Upper lobe of left lung (tissue), 4 donors: ENCODE measurements at regions not wholly inside any gene's neighbourhood (a gene's known extent, or its start where the extent isn't known, plus 50 kb on each side); places are given as distances from the start of the nearest gene placed in this dataset.
"Not testable (repeated sequence)": the region's sequence is repeated elsewhere in the genome, so short reads cannot be mapped to it uniquely, and the experiment has no call there.

Experiments
- POLR2A ChIP-seq, 4 donors: fragments of 450-650 bp; IDR thresholded peaks; one replicate each; pipeline ENCODE4 v1.5.1; 2016 to 2017; ENCODE audit warnings: antibody characterized with exemption in 4 of 4, mild to moderate bottlenecking in 2 of 4
- POLR2AphosphoS5 ChIP-seq, 2 donors: sonication (generic); formaldehyde crosslinking; IDR thresholded peaks; one replicate each; pipeline ENCODE4 v1.5.1; 2017; ENCODE audit warnings: antibody characterized with exemption in 2 of 2
- TF ChIP-seq, protein P1 (sequence below), 6 experiments: fragments of 450-650 bp in 4 of 6; fragments of 200-600 bp in 2 of 6; sonication (generic) in 2 of 6; IDR thresholded peaks; one replicate each; pipeline ENCODE4 v1.5.1; 2016 to 2019; ENCODE audit warnings: antibody characterized with exemption in 6 of 6

DNA sequence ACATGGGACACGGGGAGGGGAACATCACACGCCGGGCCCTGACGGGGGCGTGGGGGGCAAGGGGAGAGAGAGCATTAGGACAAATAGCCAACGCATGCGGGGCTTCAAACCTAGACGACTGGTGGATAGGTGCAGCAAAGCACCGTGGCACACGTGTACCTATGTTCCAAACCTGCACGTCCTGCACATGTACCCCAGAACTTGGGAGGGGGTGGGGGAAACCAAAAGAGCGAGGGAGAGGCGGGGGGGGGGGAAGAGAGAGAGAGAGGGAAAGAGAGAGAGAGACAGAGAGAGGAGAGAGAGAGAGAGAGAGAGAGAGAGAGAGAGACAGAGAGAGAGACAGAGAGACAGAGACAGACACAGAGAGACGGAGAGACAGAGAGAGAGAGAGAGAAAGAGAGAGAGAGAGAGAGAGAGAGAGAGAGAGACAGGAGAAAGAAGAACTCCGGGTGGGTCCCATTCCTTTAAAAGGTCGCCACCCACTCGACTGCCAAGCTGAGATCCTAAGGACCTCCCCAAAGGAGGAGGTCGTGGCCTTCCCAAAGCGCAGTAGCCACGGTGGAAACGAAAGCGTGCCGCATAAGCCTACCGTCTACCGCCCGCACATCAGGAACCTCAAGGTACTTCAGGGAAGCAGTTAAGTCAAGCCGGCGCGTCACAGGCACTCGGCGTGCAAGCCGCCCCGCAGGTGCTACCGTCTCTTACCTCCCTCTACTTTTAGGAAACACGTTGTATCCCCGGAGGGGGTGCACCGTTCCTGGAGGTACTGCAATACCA, 65.7 kb upstream of the RNU2-1 start:
- TF ChIP-seq, protein P1, sequence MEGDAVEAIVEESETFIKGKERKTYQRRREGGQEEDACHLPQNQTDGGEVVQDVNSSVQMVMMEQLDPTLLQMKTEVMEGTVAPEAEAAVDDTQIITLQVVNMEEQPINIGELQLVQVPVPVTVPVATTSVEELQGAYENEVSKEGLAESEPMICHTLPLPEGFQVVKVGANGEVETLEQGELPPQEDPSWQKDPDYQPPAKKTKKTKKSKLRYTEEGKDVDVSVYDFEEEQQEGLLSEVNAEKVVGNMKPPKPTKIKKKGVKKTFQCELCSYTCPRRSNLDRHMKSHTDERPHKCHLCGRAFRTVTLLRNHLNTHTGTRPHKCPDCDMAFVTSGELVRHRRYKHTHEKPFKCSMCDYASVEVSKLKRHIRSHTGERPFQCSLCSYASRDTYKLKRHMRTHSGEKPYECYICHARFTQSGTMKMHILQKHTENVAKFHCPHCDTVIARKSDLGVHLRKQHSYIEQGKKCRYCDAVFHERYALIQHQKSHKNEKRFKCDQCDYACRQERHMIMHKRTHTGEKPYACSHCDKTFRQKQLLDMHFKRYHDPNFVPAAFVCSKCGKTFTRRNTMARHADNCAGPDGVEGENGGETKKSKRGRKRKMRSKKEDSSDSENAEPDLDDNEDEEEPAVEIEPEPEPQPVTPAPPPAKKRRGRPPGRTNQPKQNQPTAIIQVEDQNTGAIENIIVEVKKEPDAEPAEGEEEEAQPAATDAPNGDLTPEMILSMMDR (IDR thresholded peaks at IDR 0.05): not testable (repeated sequence)
- TF ChIP-seq POLR2A, POLR2AphosphoS5 (IDR thresholded peaks at IDR 0.05): not testable (repeated sequence)
